GM18867 (cell line): ENCODE measurements at regions not wholly inside any gene's neighbourhood (a gene's known extent, or its start where the extent isn't known, plus 50 kb on each side); places are given as distances from the start of the nearest gene placed in this dataset.
"Not testable (repeated sequence)": the region's sequence is repeated elsewhere in the genome, so short reads cannot be mapped to it uniquely, and the experiment has no call there.

Source experiments
- ATAC-seq: cut with Tn5 transposase; IDR thresholded peaks from one replicate; pipeline ENCODE4 v1.9.1; 2021; ENCODE audit warnings: mild to moderate bottlenecking, moderate library complexity; ENCODE audit not compliant: unreplicated experiment

GRCh38 chr20:24418731-24419130, 50.7 kb upstream of the SYNDIG1 start:
- ATAC-seq = no peak

- ATAC-seq = no peak
Observed at GRCh38 chr20:24417485-24417884, 51.9 kb upstream of the SYNDIG1 start.

- ATAC-seq = not testable (repeated sequence)
Observed at GRCh38 chr20:24415444-24415843, 54.0 kb upstream of the SYNDIG1 start.

GRCh38 chr20:24411834-24412216, 57.6 kb upstream of the SYNDIG1 start:
- no peak for ATAC-seq

- ATAC-seq = no peak
Observed at GRCh38 chr20:24411003-24411833, 58.2 kb upstream of the SYNDIG1 start.

GRCh38 chr20:24407151-24407550, 62.3 kb upstream of the SYNDIG1 start:
- ATAC-seq = no peak

GRCh38 chr20:24406750-24407149, 62.7 kb upstream of the SYNDIG1 start:
- no peak for ATAC-seq

GRCh38 chr20:24406251-24406650, 63.2 kb upstream of the SYNDIG1 start:
- ATAC-seq = no peak

- ATAC-seq = no peak
Observed at GRCh38 chr20:24405810-24406209, 63.6 kb upstream of the SYNDIG1 start.

- ATAC-seq = no peak
Observed at GRCh38 chr20:24403406-24403805, 66.0 kb upstream of the SYNDIG1 start.

GRCh38 chr20:24402188-24402587, 67.2 kb upstream of the SYNDIG1 start:
- no peak for ATAC-seq

- ATAC-seq = no peak
Observed at GRCh38 chr20:24395151-24395550, 74.3 kb upstream of the SYNDIG1 start.

- ATAC-seq = no peak
Observed at GRCh38 chr20:24393903-24394302, 75.5 kb upstream of the SYNDIG1 start.

- ATAC-seq = no peak
Observed at GRCh38 chr20:24392612-24393011, 76.8 kb upstream of the SYNDIG1 start.

- ATAC-seq = no peak
Observed at GRCh38 chr20:24389686-24390085, 79.7 kb upstream of the SYNDIG1 start.

- no peak for ATAC-seq
Observed at GRCh38 chr20:24388828-24389380, 80.5 kb upstream of the SYNDIG1 start.

GRCh38 chr20:24385547-24385946, 83.9 kb upstream of the SYNDIG1 start:
- ATAC-seq = no peak

- ATAC-seq = no peak
Observed at GRCh38 chr20:24384865-24385264, 84.6 kb upstream of the SYNDIG1 start.

GRCh38 chr20:24382743-24383142, 86.7 kb upstream of the SYNDIG1 start:
- ATAC-seq = no peak

- ATAC-seq = no peak
Observed at GRCh38 chr20:24382331-24382730, 87.1 kb upstream of the SYNDIG1 start.

- no peak for ATAC-seq
Observed at GRCh38 chr20:24381886-24382285, 87.5 kb upstream of the SYNDIG1 start.

GRCh38 chr20:24379484-24379927, 89.9 kb upstream of the SYNDIG1 start:
- no peak for ATAC-seq
